ENCODE measurements at regions not wholly inside any gene's neighbourhood (a gene's known extent, or its start where the extent isn't known, plus 50 kb on each side); places are given as distances from the start of the nearest gene placed in this dataset.
"Not testable (repeated sequence)": the region's sequence is repeated elsewhere in the genome, so short reads cannot be mapped to it uniquely, and the experiment has no call there.

DNA sequence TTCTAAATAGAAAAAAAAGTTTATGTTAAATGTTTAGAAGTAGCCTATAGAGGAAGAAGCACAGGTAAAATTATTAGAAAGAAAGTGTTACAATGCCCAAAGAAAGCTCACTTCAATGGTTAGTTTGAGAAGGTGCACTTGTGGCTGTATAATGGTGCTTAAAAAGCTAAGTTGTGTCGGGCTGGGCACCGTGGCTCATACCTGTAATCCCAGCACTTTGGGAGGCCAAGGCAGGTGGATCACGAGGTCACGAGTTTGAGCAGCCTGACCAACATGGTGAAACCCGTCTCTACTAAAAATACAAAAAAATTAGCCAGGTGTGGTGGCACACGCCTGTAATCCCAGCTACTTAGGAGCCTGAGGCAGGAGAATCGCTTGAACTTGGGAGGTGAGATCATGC is 355.7 kb upstream of the ANKRD30A start:
- TF ChIP-seq, protein P1, sequence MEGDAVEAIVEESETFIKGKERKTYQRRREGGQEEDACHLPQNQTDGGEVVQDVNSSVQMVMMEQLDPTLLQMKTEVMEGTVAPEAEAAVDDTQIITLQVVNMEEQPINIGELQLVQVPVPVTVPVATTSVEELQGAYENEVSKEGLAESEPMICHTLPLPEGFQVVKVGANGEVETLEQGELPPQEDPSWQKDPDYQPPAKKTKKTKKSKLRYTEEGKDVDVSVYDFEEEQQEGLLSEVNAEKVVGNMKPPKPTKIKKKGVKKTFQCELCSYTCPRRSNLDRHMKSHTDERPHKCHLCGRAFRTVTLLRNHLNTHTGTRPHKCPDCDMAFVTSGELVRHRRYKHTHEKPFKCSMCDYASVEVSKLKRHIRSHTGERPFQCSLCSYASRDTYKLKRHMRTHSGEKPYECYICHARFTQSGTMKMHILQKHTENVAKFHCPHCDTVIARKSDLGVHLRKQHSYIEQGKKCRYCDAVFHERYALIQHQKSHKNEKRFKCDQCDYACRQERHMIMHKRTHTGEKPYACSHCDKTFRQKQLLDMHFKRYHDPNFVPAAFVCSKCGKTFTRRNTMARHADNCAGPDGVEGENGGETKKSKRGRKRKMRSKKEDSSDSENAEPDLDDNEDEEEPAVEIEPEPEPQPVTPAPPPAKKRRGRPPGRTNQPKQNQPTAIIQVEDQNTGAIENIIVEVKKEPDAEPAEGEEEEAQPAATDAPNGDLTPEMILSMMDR (IDR thresholded peaks at IDR 0.05; ENCODE audit: low read depth, low read length) = not testable (repeated sequence)
- TF ChIP-seq POLR2A (IDR thresholded peaks at IDR 0.05; ENCODE audit: extremely low read depth, insufficient read length); MYC (IDR thresholded peaks at IDR 0.05; ENCODE audit: low read depth, low read length): not testable (repeated sequence)
- TF ChIP-seq, protein P2, sequence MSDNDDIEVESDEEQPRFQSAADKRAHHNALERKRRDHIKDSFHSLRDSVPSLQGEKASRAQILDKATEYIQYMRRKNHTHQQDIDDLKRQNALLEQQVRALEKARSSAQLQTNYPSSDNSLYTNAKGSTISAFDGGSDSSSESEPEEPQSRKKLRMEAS (IDR thresholded peaks at IDR 0.05; ENCODE audit: low read depth, low read length) = not testable (repeated sequence)
